HEK293 (cell line): ENCODE measurements at regions not wholly inside any gene's neighbourhood (a gene's known extent, or its start where the extent isn't known, plus 50 kb on each side); places are given as distances from the start of the nearest gene placed in this dataset.

Experiments used
- CTCF ChIA-PET: fragments of 350-600 bp; formaldehyde crosslinking; extraction: SDS; loops from one replicate; lab custom pipeline; 2021; ENCODE audit warnings: antibody characterized with exemption; lab: Yijun Ruan, JAX
- POLR2A ChIA-PET: fragments of 300-600 bp; formaldehyde crosslinking; extraction: SDS; loops from one replicate; lab custom pipeline; 2020; ENCODE audit warnings: antibody characterized with exemption, inconsistent platforms; lab: Yijun Ruan, JAX
- H3K27ac ChIP-seq: fragments of 200-500 bp; sonication (Bioruptor generic); 2 replicates; pipeline ENCODE4 v1.5.1; 2014; ENCODE audit warnings: low read depth, low read length, control low read depth, inconsistent platforms; ENCODE audit errors: extremely low read depth
- H3K36me3 ChIP-seq, 2 experiments: fragments of 200-500 bp in 1 of 2; sonication (Bioruptor generic) in 1 of 2; 1 replicate in 1 of 2; 2 replicates in 1 of 2; pipeline ENCODE4 v1.5.1; 2014 to 2017; ENCODE audit warnings: inconsistent platforms in 2 of 2, low read length in 2 of 2; ENCODE audit not compliant: control insufficient read depth in 2 of 2, insufficient read depth in 1 of 2
- H3K4me1 ChIP-seq: fragments of 200-500 bp; sonication (Bioruptor generic); 2 replicates; pipeline ENCODE4 v1.5.1; 2014; ENCODE audit warnings: mild to moderate bottlenecking, low read length, inconsistent platforms; ENCODE audit not compliant: control insufficient read depth, insufficient read depth
- H3K4me3 ChIP-seq: 2 replicates; pipeline ENCODE4 v1.5.1; 2011; ENCODE audit warnings: low read depth, mild to moderate bottlenecking, control low read depth, low read length, moderate library complexity
- H3K9me3 ChIP-seq: fragments of 200-500 bp; sonication (Bioruptor generic); 2 replicates; pipeline ENCODE4 v1.5.1; 2014; ENCODE audit warnings: low read depth, low read length, inconsistent platforms; ENCODE audit not compliant: control insufficient read depth, insufficient read depth
- KLF8 ChIP-seq: fragments of 450-650 bp; formaldehyde crosslinking; IDR thresholded peaks from 2 replicates; pipeline ENCODE4 v1.5.1; 2016; ENCODE audit warnings: missing biosample characterization, missing genetic modification characterization
- SALL2 ChIP-seq: fragments of 450-650 bp; formaldehyde crosslinking; IDR thresholded peaks from 2 replicates; pipeline ENCODE4 v1.5.0; 2017; ENCODE audit warnings: missing biosample characterization, mild to moderate bottlenecking, missing genetic modification characterization, borderline replicate concordance
- ZBTB20 ChIP-seq: fragments of 450-650 bp; formaldehyde crosslinking; IDR thresholded peaks from 2 replicates; pipeline ENCODE4 v1.5.1; 2016; ENCODE audit warnings: missing biosample characterization, missing genetic modification characterization
- ZBTB49 ChIP-seq: fragments of 450-650 bp; formaldehyde crosslinking; IDR thresholded peaks from 2 replicates; pipeline ENCODE4 v1.5.1; 2016; ENCODE audit warnings: missing biosample characterization, missing genetic modification characterization, low read depth
- ZNF140 ChIP-seq: fragments of 450-650 bp; formaldehyde crosslinking; IDR thresholded peaks from 2 replicates; pipeline ENCODE4 v1.5.1; 2016; ENCODE audit warnings: missing biosample characterization, missing genetic modification characterization
- ZNF324 ChIP-seq: fragments of 450-650 bp; formaldehyde crosslinking; IDR thresholded peaks from 2 replicates; pipeline ENCODE4 v1.5.1; 2016; ENCODE audit warnings: missing biosample characterization, missing genetic modification characterization
- ZNF544 ChIP-seq: fragments of 450-650 bp; formaldehyde crosslinking; IDR thresholded peaks from 2 replicates; pipeline ENCODE4 v1.5.0; 2017; ENCODE audit warnings: missing biosample characterization, missing genetic modification characterization
- ZNF639 ChIP-seq: fragments of 450-650 bp; formaldehyde crosslinking; IDR thresholded peaks from 2 replicates; pipeline ENCODE4 v1.5.1; 2016; ENCODE audit warnings: missing biosample characterization, missing genetic modification characterization
- ZNF658 ChIP-seq: fragments of 450-650 bp; formaldehyde crosslinking; IDR thresholded peaks from 2 replicates; pipeline ENCODE4; 2016; ENCODE audit warnings: missing biosample characterization, missing genetic modification characterization
- TF ChIP-seq, protein P1 (sequence below): fragments of 450-650 bp; formaldehyde crosslinking; IDR thresholded peaks from 2 replicates; pipeline ENCODE4 v1.5.1; 2017; ENCODE audit warnings: missing biosample characterization, missing genetic modification characterization
- TF ChIP-seq, protein P2 (sequence below): fragments of 450-650 bp; formaldehyde crosslinking; conservative IDR thresholded peaks from 2 replicates; pipeline ENCODE4 v1.5.1; 2016; ENCODE audit warnings: low read depth, missing biosample characterization, missing genetic modification characterization
- TF ChIP-seq, protein P3 (sequence below): fragments of 450-650 bp; formaldehyde crosslinking; IDR thresholded peaks from 2 replicates; pipeline ENCODE4 v1.5.1; 2016; ENCODE audit warnings: missing biosample characterization, missing genetic modification characterization

- Histone ChIP-seq H3K27ac (no peak overlapping the region), H3K4me3 (no peak overlapping the region)
These were observed 154.3 kb downstream of the NXPE2 start for GRCh38 chr11:114832532-114833125.

More at GRCh38 chr11:114832532-114833125, 154.3 kb downstream of the NXPE2 start:
- ChIA-PET POLR2A (no interaction called here), CTCF (interaction anchor here (1.6 kb wide), 1 partner anchor 58 kb away, joined by 3 read pairs; no protein-coding TSS in a partner anchor)
- Histone ChIP-seq H3K4me1 (no peaks in the 10 kb centered on the region), H3K9me3 (no peaks in the 10 kb centered on the region)
- no peak for TF ChIP-seq KLF8 (tag by site-specific recombination)
- no peak for TF ChIP-seq ZBTB20 (tag by site-specific recombination)
- TF ChIP-seq, protein P1, sequence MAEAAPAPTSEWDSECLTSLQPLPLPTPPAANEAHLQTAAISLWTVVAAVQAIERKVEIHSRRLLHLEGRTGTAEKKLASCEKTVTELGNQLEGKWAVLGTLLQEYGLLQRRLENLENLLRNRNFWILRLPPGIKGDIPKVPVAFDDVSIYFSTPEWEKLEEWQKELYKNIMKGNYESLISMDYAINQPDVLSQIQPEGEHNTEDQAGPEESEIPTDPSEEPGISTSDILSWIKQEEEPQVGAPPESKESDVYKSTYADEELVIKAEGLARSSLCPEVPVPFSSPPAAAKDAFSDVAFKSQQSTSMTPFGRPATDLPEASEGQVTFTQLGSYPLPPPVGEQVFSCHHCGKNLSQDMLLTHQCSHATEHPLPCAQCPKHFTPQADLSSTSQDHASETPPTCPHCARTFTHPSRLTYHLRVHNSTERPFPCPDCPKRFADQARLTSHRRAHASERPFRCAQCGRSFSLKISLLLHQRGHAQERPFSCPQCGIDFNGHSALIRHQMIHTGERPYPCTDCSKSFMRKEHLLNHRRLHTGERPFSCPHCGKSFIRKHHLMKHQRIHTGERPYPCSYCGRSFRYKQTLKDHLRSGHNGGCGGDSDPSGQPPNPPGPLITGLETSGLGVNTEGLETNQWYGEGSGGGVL (tag by site-specific recombination) = no peak
- TF ChIP-seq, protein P2, sequence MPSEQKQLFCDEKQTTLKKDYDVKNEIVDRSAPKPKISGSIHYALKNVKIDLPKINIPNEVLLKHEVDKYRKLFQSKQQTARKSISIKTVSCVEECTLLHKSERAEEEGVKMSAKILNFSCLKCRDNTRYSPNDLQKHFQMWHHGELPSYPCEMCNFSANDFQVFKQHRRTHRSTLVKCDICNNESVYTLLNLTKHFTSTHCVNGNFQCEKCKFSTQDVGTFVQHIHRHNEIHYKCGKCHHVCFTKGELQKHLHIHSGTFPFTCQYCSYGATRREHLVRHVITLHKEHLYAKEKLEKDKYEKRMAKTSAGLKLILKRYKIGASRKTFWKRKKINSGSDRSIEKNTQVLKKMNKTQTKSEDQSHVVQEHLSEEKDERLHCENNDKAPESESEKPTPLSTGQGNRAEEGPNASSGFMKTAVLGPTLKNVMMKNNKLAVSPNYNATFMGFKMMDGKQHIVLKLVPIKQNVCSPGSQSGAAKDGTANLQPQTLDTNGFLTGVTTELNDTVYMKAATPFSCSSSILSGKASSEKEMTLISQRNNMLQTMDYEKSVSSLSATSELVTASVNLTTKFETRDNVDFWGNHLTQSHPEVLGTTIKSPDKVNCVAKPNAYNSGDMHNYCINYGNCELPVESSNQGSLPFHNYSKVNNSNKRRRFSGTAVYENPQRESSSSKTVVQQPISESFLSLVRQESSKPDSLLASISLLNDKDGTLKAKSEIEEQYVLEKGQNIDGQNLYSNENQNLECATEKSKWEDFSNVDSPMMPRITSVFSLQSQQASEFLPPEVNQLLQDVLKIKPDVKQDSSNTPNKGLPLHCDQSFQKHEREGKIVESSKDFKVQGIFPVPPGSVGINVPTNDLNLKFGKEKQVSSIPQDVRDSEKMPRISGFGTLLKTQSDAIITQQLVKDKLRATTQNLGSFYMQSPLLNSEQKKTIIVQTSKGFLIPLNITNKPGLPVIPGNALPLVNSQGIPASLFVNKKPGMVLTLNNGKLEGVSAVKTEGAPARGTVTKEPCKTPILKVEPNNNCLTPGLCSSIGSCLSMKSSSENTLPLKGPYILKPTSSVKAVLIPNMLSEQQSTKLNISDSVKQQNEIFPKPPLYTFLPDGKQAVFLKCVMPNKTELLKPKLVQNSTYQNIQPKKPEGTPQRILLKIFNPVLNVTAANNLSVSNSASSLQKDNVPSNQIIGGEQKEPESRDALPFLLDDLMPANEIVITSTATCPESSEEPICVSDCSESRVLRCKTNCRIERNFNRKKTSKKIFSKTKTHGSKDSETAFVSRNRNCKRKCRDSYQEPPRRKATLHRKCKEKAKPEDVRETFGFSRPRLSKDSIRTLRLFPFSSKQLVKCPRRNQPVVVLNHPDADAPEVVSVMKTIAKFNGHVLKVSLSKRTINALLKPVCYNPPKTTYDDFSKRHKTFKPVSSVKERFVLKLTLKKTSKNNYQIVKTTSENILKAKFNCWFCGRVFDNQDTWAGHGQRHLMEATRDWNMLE = no peak
- no peak for TF ChIP-seq ZNF639 (tag by site-specific recombination)
- no peak for TF ChIP-seq ZNF140 (tag by site-specific recombination)
- no peak for TF ChIP-seq ZNF658 (tag by site-specific recombination)
- TF ChIP-seq ZNF544 (tag by site-specific recombination) = no peak
- TF ChIP-seq, protein P3, sequence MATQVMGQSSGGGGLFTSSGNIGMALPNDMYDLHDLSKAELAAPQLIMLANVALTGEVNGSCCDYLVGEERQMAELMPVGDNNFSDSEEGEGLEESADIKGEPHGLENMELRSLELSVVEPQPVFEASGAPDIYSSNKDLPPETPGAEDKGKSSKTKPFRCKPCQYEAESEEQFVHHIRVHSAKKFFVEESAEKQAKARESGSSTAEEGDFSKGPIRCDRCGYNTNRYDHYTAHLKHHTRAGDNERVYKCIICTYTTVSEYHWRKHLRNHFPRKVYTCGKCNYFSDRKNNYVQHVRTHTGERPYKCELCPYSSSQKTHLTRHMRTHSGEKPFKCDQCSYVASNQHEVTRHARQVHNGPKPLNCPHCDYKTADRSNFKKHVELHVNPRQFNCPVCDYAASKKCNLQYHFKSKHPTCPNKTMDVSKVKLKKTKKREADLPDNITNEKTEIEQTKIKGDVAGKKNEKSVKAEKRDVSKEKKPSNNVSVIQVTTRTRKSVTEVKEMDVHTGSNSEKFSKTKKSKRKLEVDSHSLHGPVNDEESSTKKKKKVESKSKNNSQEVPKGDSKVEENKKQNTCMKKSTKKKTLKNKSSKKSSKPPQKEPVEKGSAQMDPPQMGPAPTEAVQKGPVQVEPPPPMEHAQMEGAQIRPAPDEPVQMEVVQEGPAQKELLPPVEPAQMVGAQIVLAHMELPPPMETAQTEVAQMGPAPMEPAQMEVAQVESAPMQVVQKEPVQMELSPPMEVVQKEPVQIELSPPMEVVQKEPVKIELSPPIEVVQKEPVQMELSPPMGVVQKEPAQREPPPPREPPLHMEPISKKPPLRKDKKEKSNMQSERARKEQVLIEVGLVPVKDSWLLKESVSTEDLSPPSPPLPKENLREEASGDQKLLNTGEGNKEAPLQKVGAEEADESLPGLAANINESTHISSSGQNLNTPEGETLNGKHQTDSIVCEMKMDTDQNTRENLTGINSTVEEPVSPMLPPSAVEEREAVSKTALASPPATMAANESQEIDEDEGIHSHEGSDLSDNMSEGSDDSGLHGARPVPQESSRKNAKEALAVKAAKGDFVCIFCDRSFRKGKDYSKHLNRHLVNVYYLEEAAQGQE (tag by site-specific recombination) = no peak
- no peak for TF ChIP-seq ZNF324 (tag by site-specific recombination)
- no peak for TF ChIP-seq SALL2 (tag by site-specific recombination)
- no peak for TF ChIP-seq ZBTB49
- TF ChIP-seq, all 188 proteins: peak for 0
- no peaks in the 10 kb centered on the region for H3K36me3 ChIP-seq
